Hepatocyte (in vitro differentiated cells): ENCODE measurements at regions not wholly inside any gene's neighbourhood (a gene's known extent, or its start where the extent isn't known, plus 50 kb on each side); places are given as distances from the start of the nearest gene placed in this dataset.

Experiments
- DNase-seq: peaks from one replicate; pipeline ENCODE4 v3.0.0-alpha.2; 2016; ENCODE audit warnings: low spot score
- H2AFZ ChIP-seq: fragments of 200-600 bp; sonication (generic); 2 replicates; pipeline ENCODE4 v1.6.0; 2016; ENCODE audit warnings: antibody characterized with exemption, mild to moderate bottlenecking
- H3K27ac ChIP-seq: fragments of 200-600 bp; sonication (generic); 2 replicates; pipeline ENCODE4 v1.5.1; 2016; ENCODE audit warnings: mild to moderate bottlenecking
- H3K27me3 ChIP-seq: fragments of 200-600 bp; sonication (generic); 2 replicates; pipeline ENCODE4 v1.6.1; 2016
- H3K36me3 ChIP-seq: fragments of 200-600 bp; sonication (generic); replicated peaks from 2 replicates; pipeline ENCODE4 v1.5.1; 2016; ENCODE audit warnings: low read depth; ENCODE audit not compliant: insufficient read depth
- H3K4me1 ChIP-seq: fragments of 200-600 bp; sonication (generic); 2 replicates; pipeline ENCODE4 v1.5.1; 2016; ENCODE audit warnings: mild to moderate bottlenecking, moderate library complexity; ENCODE audit not compliant: insufficient read depth
- H3K4me2 ChIP-seq: fragments of 200-600 bp; sonication (generic); 2 replicates; pipeline ENCODE4 v1.6.0; 2016
- H3K4me3 ChIP-seq: fragments of 200-600 bp; sonication (generic); 2 replicates; pipeline ENCODE4 v1.5.1; 2016; ENCODE audit warnings: mild to moderate bottlenecking
- H3K79me2 ChIP-seq: fragments of 200-600 bp; sonication (generic); 2 replicates; pipeline ENCODE4 v1.6.0; 2017; ENCODE audit warnings: mild to moderate bottlenecking
- H3K9me2 ChIP-seq: fragments of 200-600 bp; sonication (generic); replicated peaks from 2 replicates; pipeline ENCODE4 v1.6.0; 2017; ENCODE audit warnings: mild to moderate bottlenecking; ENCODE audit not compliant: insufficient read depth
- H3K9me3 ChIP-seq: fragments of 200-600 bp; sonication (generic); 2 replicates; pipeline ENCODE4 v1.5.1; 2016; ENCODE audit warnings: low read depth, mild to moderate bottlenecking
- H4K20me1 ChIP-seq: fragments of 200-600 bp; sonication (generic); 2 replicates; pipeline ENCODE4 v1.6.0; 2016; ENCODE audit warnings: mild to moderate bottlenecking; ENCODE audit not compliant: insufficient read depth, poor library complexity, severe bottlenecking
- EZH2 ChIP-seq: fragments of 200-600 bp; sonication (generic); IDR thresholded peaks from 2 replicates; pipeline ENCODE4 v1.6.1; 2016; ENCODE audit warnings: antibody characterized with exemption, mild to moderate bottlenecking, borderline replicate concordance
- EZH2phosphoT487 ChIP-seq: fragments of 200-600 bp; sonication (generic); IDR thresholded peaks from one replicate; pipeline ENCODE4 v1.6.1; 2018; ENCODE audit warnings: antibody characterized with exemption, mild to moderate bottlenecking, low read depth, moderate library complexity; ENCODE audit not compliant: unreplicated experiment, severe bottlenecking
- WGBS: methylation state at CpG from one replicate; pipeline ENCODE4 v1.1.6; 2016; ENCODE audit warnings: low lambda C conversion rate; ENCODE audit errors: missing lambda C conversion rate; 5-methylcytosine and 5-hydroxymethylcytosine counted together
- TF ChIP-seq, protein P1 (sequence below): fragments of 200-600 bp; sonication (generic); IDR thresholded peaks from 2 replicates; pipeline ENCODE4 v1.5.1; 2016; ENCODE audit warnings: antibody characterized with exemption, mild to moderate bottlenecking; ENCODE audit not compliant: poor library complexity

DNA sequence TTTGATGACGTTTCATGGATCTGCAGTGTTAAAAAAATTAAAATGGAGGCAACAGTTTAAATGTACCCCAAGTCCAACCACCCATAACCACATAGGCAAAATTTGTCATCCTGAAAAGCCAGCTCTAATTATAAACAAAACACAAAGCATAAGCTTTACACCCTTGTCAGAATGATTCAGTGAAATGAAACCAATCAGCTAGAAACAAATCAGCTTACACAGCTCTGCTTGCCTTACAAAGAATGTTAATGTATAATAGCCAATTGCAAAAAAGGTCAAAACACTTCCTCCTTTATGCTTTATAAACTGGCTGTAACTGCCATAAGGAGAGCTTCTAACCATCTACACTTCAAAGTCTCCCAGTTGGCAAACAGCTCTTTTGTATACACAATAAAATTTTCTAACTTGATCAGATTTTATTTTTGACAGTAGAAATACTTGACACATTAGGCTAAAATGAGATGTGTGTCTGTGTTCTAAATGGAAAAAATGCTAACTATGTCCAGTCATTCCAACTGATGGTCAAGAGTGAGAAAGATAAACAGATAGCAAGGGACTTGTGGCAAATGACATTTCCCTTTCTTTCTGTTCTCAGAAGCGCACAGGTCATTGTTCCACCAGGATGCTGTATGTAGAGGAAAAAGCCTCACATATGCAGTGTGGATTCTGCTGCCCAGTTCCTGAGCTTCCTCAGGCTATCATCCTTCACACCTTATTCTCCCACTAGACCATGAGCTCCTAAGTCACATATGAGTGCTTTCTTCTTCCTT is 344.3 kb upstream of the ID4 start:
- Histone ChIP-seq H3K36me3 (no peaks in the 10 kb centered on the region), H2AFZ (no peak overlapping the region), H3K4me2 (no peak overlapping the region), H3K27ac (no peak overlapping the region), H4K20me1 (no peaks in the 10 kb centered on the region), H3K9me3 (no peaks in the 10 kb centered on the region), H3K4me1 (no peaks in the 10 kb centered on the region), H3K9me2 (no peaks in the 10 kb centered on the region), H3K27me3 (no peaks in the 10 kb centered on the region), H3K79me2 (no peaks in the 10 kb centered on the region), H3K4me3 (no peak overlapping the region)
- 89% methylated on average over 2 of the region's 2 CpGs for WGBS
- DNase-seq, result no peak
- TF ChIP-seq, protein P1, sequence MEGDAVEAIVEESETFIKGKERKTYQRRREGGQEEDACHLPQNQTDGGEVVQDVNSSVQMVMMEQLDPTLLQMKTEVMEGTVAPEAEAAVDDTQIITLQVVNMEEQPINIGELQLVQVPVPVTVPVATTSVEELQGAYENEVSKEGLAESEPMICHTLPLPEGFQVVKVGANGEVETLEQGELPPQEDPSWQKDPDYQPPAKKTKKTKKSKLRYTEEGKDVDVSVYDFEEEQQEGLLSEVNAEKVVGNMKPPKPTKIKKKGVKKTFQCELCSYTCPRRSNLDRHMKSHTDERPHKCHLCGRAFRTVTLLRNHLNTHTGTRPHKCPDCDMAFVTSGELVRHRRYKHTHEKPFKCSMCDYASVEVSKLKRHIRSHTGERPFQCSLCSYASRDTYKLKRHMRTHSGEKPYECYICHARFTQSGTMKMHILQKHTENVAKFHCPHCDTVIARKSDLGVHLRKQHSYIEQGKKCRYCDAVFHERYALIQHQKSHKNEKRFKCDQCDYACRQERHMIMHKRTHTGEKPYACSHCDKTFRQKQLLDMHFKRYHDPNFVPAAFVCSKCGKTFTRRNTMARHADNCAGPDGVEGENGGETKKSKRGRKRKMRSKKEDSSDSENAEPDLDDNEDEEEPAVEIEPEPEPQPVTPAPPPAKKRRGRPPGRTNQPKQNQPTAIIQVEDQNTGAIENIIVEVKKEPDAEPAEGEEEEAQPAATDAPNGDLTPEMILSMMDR, result no peak
- TF ChIP-seq EZH2phosphoT487 (no peak), EZH2 (no peak)

DNA sequence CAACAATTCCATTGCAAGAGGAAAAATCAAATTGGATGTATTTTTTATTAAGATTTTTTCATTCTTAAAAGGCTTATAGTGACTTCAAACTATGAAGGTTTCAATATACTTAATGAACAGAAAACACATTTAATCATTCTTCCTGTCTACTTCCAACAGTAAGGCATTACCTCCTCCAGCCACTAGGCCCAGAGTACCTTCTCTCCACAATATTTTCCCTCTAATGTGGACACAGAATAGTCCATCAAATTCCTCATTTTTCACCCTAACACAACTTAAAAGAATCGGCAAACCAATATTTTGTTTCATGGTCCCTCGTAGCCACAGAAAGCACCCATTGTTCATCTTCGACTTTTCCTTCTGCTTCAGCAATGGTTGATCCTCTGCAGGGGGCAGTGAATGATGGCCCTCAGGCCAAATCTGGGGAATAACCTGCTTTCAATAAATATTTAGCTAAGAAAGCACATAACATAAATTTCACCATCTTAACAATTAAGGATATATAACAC is 335.4 kb upstream of the ID4 start:
- Histone ChIP-seq H3K4me3 (no peak overlapping the region), H3K9me3 (no peaks in the 10 kb centered on the region), H3K36me3 (no peaks in the 10 kb centered on the region), H3K9me2 (no peaks in the 10 kb centered on the region), H3K27ac (no peak overlapping the region), H3K4me2 (no peak overlapping the region), H3K4me1 (no peaks in the 10 kb centered on the region), H3K79me2 (no peaks in the 10 kb centered on the region), H3K27me3 (no peaks in the 10 kb centered on the region), H4K20me1 (no peaks in the 10 kb centered on the region), H2AFZ (no peak overlapping the region)
- no peak for DNase-seq
- no peak for TF ChIP-seq EZH2phosphoT487
- TF ChIP-seq EZH2, result no peak
- TF ChIP-seq, protein P1, result no peak
- 92% methylated on average over 3 of the region's 3 CpGs for whole genome bisulfite sequencing

DNA sequence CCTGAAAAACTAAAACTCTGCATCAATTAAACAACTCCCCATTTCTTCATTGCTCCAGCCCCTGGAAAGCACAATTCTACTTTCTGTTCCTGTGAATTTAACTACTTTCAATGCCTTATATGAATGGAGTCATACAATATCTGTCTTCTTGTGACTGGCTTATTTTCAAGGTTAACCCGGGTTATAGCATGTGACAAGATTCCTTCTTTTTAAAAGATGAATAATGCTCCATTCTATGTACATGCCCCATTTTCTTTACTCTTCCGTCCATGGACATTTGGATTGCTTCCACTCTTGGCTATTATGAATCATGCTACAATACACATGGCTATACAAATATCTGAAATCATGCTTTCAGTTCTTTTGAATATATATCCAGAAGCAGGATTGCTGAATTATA is 334.9 kb upstream of the ID4 start:
- Histone ChIP-seq H4K20me1 (no peaks in the 10 kb centered on the region), H3K4me3 (no peak overlapping the region), H3K27me3 (no peaks in the 10 kb centered on the region), H3K27ac (no peak overlapping the region), H3K4me2 (no peak overlapping the region), H3K36me3 (no peaks in the 10 kb centered on the region), H3K9me3 (no peaks in the 10 kb centered on the region), H3K79me2 (no peaks in the 10 kb centered on the region), H3K9me2 (no peaks in the 10 kb centered on the region), H2AFZ (no peak overlapping the region), H3K4me1 (no peaks in the 10 kb centered on the region)
- 85% methylated on average over 2 of the region's 2 CpGs for WGBS
- no peak for DNase-seq
- TF ChIP-seq, protein P1, result no peak
- TF ChIP-seq EZH2phosphoT487 (no peak), EZH2 (no peak)
